ENCODE measurements at regions not wholly inside any gene's neighbourhood (a gene's known extent, or its start where the extent isn't known, plus 50 kb on each side); places are given as distances from the start of the nearest gene placed in this dataset.

- Histone ChIP-seq H3K9me2 (replicated peaks; ENCODE audit: control insufficient read depth, low read length) (no peaks in the 10 kb centered on the region), H3K27me3 (ENCODE audit: control insufficient read depth, low read length) (no peaks in the 10 kb centered on the region), H3K79me2 (ENCODE audit: control insufficient read depth, low read length) (no peaks in the 10 kb centered on the region), H3K36me3 (ENCODE audit: control insufficient read depth, low read length) (no peaks in the 10 kb centered on the region), H3K27ac (ENCODE audit: low read depth, low read length) (no peak overlapping the region), H4K20me1 (ENCODE audit: control insufficient read depth, insufficient read depth, low read depth, low read length) (no peaks in the 10 kb centered on the region), H3K4me2 (ENCODE audit: low read length) (no peak overlapping the region), H3F3A (ENCODE audit: control insufficient read depth, insufficient read depth) (peaks cover 18% of the 10 kb centered on the region), H3K9me3 (ENCODE audit: control insufficient read depth, insufficient read depth, low read length) (no peaks in the 10 kb centered on the region), H3K4me3 (ENCODE audit: low read length) (no peak overlapping the region), H3K4me1 (ENCODE audit: control insufficient read depth, low read length) (peaks cover 49% of the 10 kb centered on the region)
- TF ChIP-seq CTCF (IDR thresholded peaks at IDR 0.05; ENCODE audit: low read depth, low read length, poor library complexity, severe bottlenecking) (no peak), EZH2phosphoT487 (IDR thresholded peaks at IDR 0.05; ENCODE audit: borderline replicate concordance, low read length) (no peak)
Measured at GRCh38 chr2:128748835-128749605, 430.4 kb upstream of the HS6ST1 start.

GRCh38 chr2:128750328-128751165 is 431.9 kb upstream of the HS6ST1 start:
- peaks cover 29% of the 10 kb centered on the region for H3F3A ChIP-seq (ENCODE audit: control insufficient read depth, insufficient read depth)
- peaks cover 64% of the 10 kb centered on the region for H3K4me1 ChIP-seq (ENCODE audit: control insufficient read depth, low read length)
- H3K79me2 ChIP-seq (ENCODE audit: control insufficient read depth, low read length) = no peaks in the 10 kb centered on the region
- no peaks in the 10 kb centered on the region for H3K9me2 ChIP-seq (replicated peaks; ENCODE audit: control insufficient read depth, low read length)
- no peaks in the 10 kb centered on the region for H4K20me1 ChIP-seq (ENCODE audit: control insufficient read depth, insufficient read depth, low read depth, low read length)
- no peak overlapping the region for H3K27ac ChIP-seq (ENCODE audit: low read depth, low read length)
- H3K4me2 ChIP-seq (ENCODE audit: low read length) = 0 out of 2 replicates have a peak overlapping the region, but pooled peaks have one; percentile 12
- TF ChIP-seq CTCF (IDR thresholded peaks at IDR 0.05; ENCODE audit: low read depth, low read length, poor library complexity, severe bottlenecking) (no peak), EZH2phosphoT487 (IDR thresholded peaks at IDR 0.05; ENCODE audit: borderline replicate concordance, low read length) (no peak)
- no peaks in the 10 kb centered on the region for H3K9me3 ChIP-seq (ENCODE audit: control insufficient read depth, insufficient read depth, low read length)
- no peaks in the 10 kb centered on the region for H3K36me3 ChIP-seq (ENCODE audit: control insufficient read depth, low read length)
- no peaks in the 10 kb centered on the region for H3K27me3 ChIP-seq (ENCODE audit: control insufficient read depth, low read length)
- H3K4me3 ChIP-seq (ENCODE audit: low read length) = no peak overlapping the region

- Histone ChIP-seq H3K9me3 (ENCODE audit: control insufficient read depth, insufficient read depth, low read length) (no peaks in the 10 kb centered on the region), H3K27me3 (ENCODE audit: control insufficient read depth, low read length) (no peaks in the 10 kb centered on the region), H3K4me1 (ENCODE audit: control insufficient read depth, low read length) (peaks cover 69% of the 10 kb centered on the region), H3F3A (ENCODE audit: control insufficient read depth, insufficient read depth) (peaks cover 39% of the 10 kb centered on the region), H3K9me2 (replicated peaks; ENCODE audit: control insufficient read depth, low read length) (no peaks in the 10 kb centered on the region), H3K79me2 (ENCODE audit: control insufficient read depth, low read length) (no peaks in the 10 kb centered on the region), H3K4me3 (ENCODE audit: low read length) (no peak overlapping the region; the same call in 1 of the 2 replicates), H3K36me3 (ENCODE audit: control insufficient read depth, low read length) (no peaks in the 10 kb centered on the region), H3K27ac (ENCODE audit: low read depth, low read length) (peak overlapping the region; percentile 94), H4K20me1 (ENCODE audit: control insufficient read depth, insufficient read depth, low read depth, low read length) (no peaks in the 10 kb centered on the region), H3K4me2 (ENCODE audit: low read length) (peak overlapping the region; percentile 74)
- TF ChIP-seq CTCF (IDR thresholded peaks at IDR 0.05; ENCODE audit: low read depth, low read length, poor library complexity, severe bottlenecking) = no peak
- no peak for TF ChIP-seq EZH2phosphoT487 (IDR thresholded peaks at IDR 0.05; ENCODE audit: borderline replicate concordance, low read length)
Measured at GRCh38 chr2:128751746-128752145, 433.1 kb upstream of the HS6ST1 start.

All from DOHH2 (cell line).